DND-41 (cell line): ENCODE measurements at regions not wholly inside any gene's neighbourhood (a gene's known extent, or its start where the extent isn't known, plus 50 kb on each side); places are given as distances from the start of the nearest gene placed in this dataset.

Experiments
- ATAC-seq: fragments of 200-7000 bp; cut with Tn5 transposase; 3 replicates; pipeline ENCODE4 v1.9.1; 2021; ENCODE audit warnings: low read depth; ENCODE audit not compliant: insufficient read depth
- DNase-seq: peaks from one replicate; pipeline ENCODE4 v3.0.0-alpha.2; 2020
- H2AFZ ChIP-seq: 2 replicates; pipeline ENCODE4 v1.6.0; 2012; ENCODE audit warnings: low read depth, low read length
- H3K27ac ChIP-seq: 2 replicates; pipeline ENCODE4 v1.5.1; 2012; ENCODE audit warnings: low read length, inconsistent platforms
- H3K27me3 ChIP-seq: fragments of 200-600 bp; sonication (generic); 2 replicates; pipeline ENCODE4 v1.6.0; 2012; ENCODE audit warnings: low read length, mild to moderate bottlenecking, inconsistent platforms; ENCODE audit not compliant: insufficient read depth, poor library complexity
- H3K36me3 ChIP-seq: 2 replicates; pipeline ENCODE4 v1.5.1; 2012; ENCODE audit warnings: low read length, inconsistent platforms; ENCODE audit not compliant: insufficient read depth
- H3K4me1 ChIP-seq: 2 replicates; pipeline ENCODE4 v1.5.1; 2012; ENCODE audit warnings: mild to moderate bottlenecking, low read length; ENCODE audit not compliant: insufficient read depth
- H3K4me2 ChIP-seq: 2 replicates; pipeline ENCODE4 v1.6.0; 2012; ENCODE audit warnings: mild to moderate bottlenecking, moderate library complexity, low read length, inconsistent platforms; ENCODE audit not compliant: insufficient read depth
- H3K4me3 ChIP-seq, 2 experiments: fragments of 200-600 bp in 1 of 2; shearing (Covaris generic) in 1 of 2; 2 replicates each; pipeline ENCODE4 v1.5.1; 2012 to 2016; ENCODE audit warnings: inconsistent platforms in 2 of 2, low read length in 2 of 2, mild to moderate bottlenecking in 2 of 2, low read depth in 1 of 2, moderate library complexity in 1 of 2
- H3K79me2 ChIP-seq: 2 replicates; pipeline ENCODE4 v1.6.0; 2012; ENCODE audit warnings: low read length, inconsistent platforms; ENCODE audit not compliant: insufficient read depth
- H3K9ac ChIP-seq: 2 replicates; pipeline ENCODE4 v1.6.0; 2012; ENCODE audit warnings: low read depth, mild to moderate bottlenecking, inconsistent platforms, low read length, moderate library complexity
- H3K9me3 ChIP-seq: 2 replicates; pipeline ENCODE4 v1.5.1; 2012; ENCODE audit warnings: low read length, moderate library complexity, mild to moderate bottlenecking, inconsistent platforms; ENCODE audit not compliant: insufficient read depth, severe bottlenecking
- H4K20me1 ChIP-seq: 2 replicates; pipeline ENCODE4 v1.6.0; 2012; ENCODE audit warnings: low read length; ENCODE audit not compliant: insufficient read depth
- CTCF ChIP-seq: IDR thresholded peaks from 2 replicates; pipeline ENCODE4 v1.5.1; 2012; ENCODE audit warnings: borderline replicate concordance, low read length, moderate library complexity, mild to moderate bottlenecking; ENCODE audit not compliant: poor library complexity, severe bottlenecking; ENCODE audit errors: extremely low read depth
- EZH2 ChIP-seq: IDR thresholded peaks from 3 replicates; pipeline ENCODE4 v1.6.1; 2012; ENCODE audit warnings: borderline replicate concordance, low read depth, mild to moderate bottlenecking, moderate library complexity, low read length, inconsistent platforms; ENCODE audit not compliant: severe bottlenecking

- ATAC-seq (no peak), DNase-seq (no peak)
- Histone ChIP-seq H3K4me2 (no peak overlapping the region), H2AFZ (no peak overlapping the region), H3K4me3 (no peak overlapping the region), H3K36me3 (no peaks in the 10 kb centered on the region), H3K79me2 (no peaks in the 10 kb centered on the region), H4K20me1 (no peaks in the 10 kb centered on the region), H3K9ac (no peak overlapping the region), H3K4me1 (no peaks in the 10 kb centered on the region), H3K27ac (no peak overlapping the region), H3K9me3 (no peaks in the 10 kb centered on the region), H3K27me3 (no peaks in the 10 kb centered on the region)
- TF ChIP-seq EZH2, result no peak
Measured at GRCh38 chr10:64379898-64380297, 858.7 kb downstream of the REEP3 start.

- no peak for DNase-seq
- Histone ChIP-seq H3K4me2 (no peak overlapping the region), H3K4me3 (no peak overlapping the region), H3K79me2 (no peaks in the 10 kb centered on the region), H2AFZ (no peak overlapping the region), H3K4me1 (no peaks in the 10 kb centered on the region), H4K20me1 (no peaks in the 10 kb centered on the region), H3K27me3 (no peaks in the 10 kb centered on the region), H3K9me3 (no peaks in the 10 kb centered on the region), H3K27ac (no peak overlapping the region), H3K36me3 (no peaks in the 10 kb centered on the region), H3K9ac (no peak overlapping the region)
- ATAC-seq, result no peak
- TF ChIP-seq CTCF (no peak), EZH2 (no peak)
Measured at GRCh38 chr10:64385355-64385754, 864.2 kb downstream of the REEP3 start.

GRCh38 chr10:64394744-64395143 lies 873.5 kb downstream of the REEP3 start:
- Histone ChIP-seq H4K20me1 (no peaks in the 10 kb centered on the region), H3K4me3 (no peak overlapping the region), H3K27ac (no peak overlapping the region), H3K4me1 (no peaks in the 10 kb centered on the region), H3K9ac (no peak overlapping the region), H2AFZ (no peak overlapping the region), H3K27me3 (no peaks in the 10 kb centered on the region), H3K36me3 (no peaks in the 10 kb centered on the region), H3K9me3 (no peaks in the 10 kb centered on the region), H3K4me2 (no peak overlapping the region), H3K79me2 (no peaks in the 10 kb centered on the region)
- no peak for ATAC-seq
- DNase-seq, result no peak
- no peak for TF ChIP-seq EZH2
- TF ChIP-seq CTCF, result no peak

- no peak overlapping the region for H3K9ac ChIP-seq
- H3K4me2 ChIP-seq, result no peak overlapping the region
- H3K27me3 ChIP-seq, result no peaks in the 10 kb centered on the region
- H3K27ac ChIP-seq, result no peak overlapping the region
- H3K79me2 ChIP-seq, result no peaks in the 10 kb centered on the region
- no peak overlapping the region for H2AFZ ChIP-seq
- H3K4me1 ChIP-seq, result no peaks in the 10 kb centered on the region
- no peak for DNase-seq
- ATAC-seq, result no peak
- no peak for TF ChIP-seq CTCF
- TF ChIP-seq EZH2, result no peak
- no peaks in the 10 kb centered on the region for H3K9me3 ChIP-seq
- no peaks in the 10 kb centered on the region for H3K36me3 ChIP-seq
- no peaks in the 10 kb centered on the region for H4K20me1 ChIP-seq
- no peak overlapping the region for H3K4me3 ChIP-seq
Measured at GRCh38 chr10:64396105-64396708, 875.0 kb downstream of the REEP3 start.
